CD14-positive monocyte (primary cell): ENCODE measurements at regions not wholly inside any gene's neighbourhood (a gene's known extent, or its start where the extent isn't known, plus 50 kb on each side); places are given as distances from the start of the nearest gene placed in this dataset.

ENCODE experiments used
- DNase-seq, 3 donors: peaks; one replicate each; pipeline ENCODE4 v3.0.0-alpha.2; 2011 to 2022
- H2AFZ ChIP-seq: 2 replicates; pipeline ENCODE4 v1.6.0; 2012; ENCODE audit warnings: mild to moderate bottlenecking, low read depth, low read length, inconsistent platforms; ENCODE audit not compliant: insufficient read depth, poor library complexity, severe bottlenecking
- H3K27ac ChIP-seq, 2 donors: 1 replicate in 1 of 2; 2 replicates in 1 of 2; pipeline ENCODE4 v1.5.1; 2012 to 2013; ENCODE audit warnings: low read length in 2 of 2, control low read depth in 1 of 2, inconsistent platforms in 1 of 2, low read depth in 1 of 2, mild to moderate bottlenecking in 1 of 2
- H3K27me3 ChIP-seq, 2 donors: one replicate each; pipeline versions ENCODE4 v1.6.0 to v1.6.1; 2011 to 2013; ENCODE audit warnings: low read length in 2 of 2; ENCODE audit not compliant: control insufficient read depth in 2 of 2, insufficient read depth in 2 of 2
- H3K36me3 ChIP-seq, 2 donors: replicated peaks in 1 of 2; 1 replicate in 1 of 2; 2 replicates in 1 of 2; pipeline versions ENCODE4 v1.5.1 to v1.6.1; 2012 to 2013; ENCODE audit warnings: low read length in 2 of 2, control low read depth in 1 of 2, inconsistent platforms in 1 of 2, mild to moderate bottlenecking in 1 of 2; ENCODE audit not compliant: insufficient read depth in 2 of 2, control insufficient read depth in 1 of 2
- H3K4me1 ChIP-seq, 2 donors: 1 replicate in 1 of 2; 2 replicates in 1 of 2; pipeline versions ENCODE4 v1.5.1 to v1.6.1; 2012 to 2013; ENCODE audit warnings: low read length in 2 of 2, control low read depth in 1 of 2, inconsistent platforms in 1 of 2, mild to moderate bottlenecking in 1 of 2, moderate library complexity in 1 of 2; ENCODE audit not compliant: insufficient read depth in 2 of 2, control insufficient read depth in 1 of 2
- H3K4me2 ChIP-seq: replicated peaks from 2 replicates; pipeline ENCODE3; 2012; ENCODE audit warnings: low read length, moderate library complexity, mild to moderate bottlenecking; ENCODE audit not compliant: poor library complexity, severe bottlenecking; ENCODE audit errors: extremely low read depth
- H3K4me3 ChIP-seq, 3 experiments: fragments of 200-600 bp in 1 of 3; sonication (generic) in 1 of 3; replicated peaks in 1 of 3; 1 replicate in 2 of 3; 2 replicates in 1 of 3; pipeline ENCODE4 v1.5.1; 2011 to 2013; ENCODE audit warnings: low read length in 3 of 3, mild to moderate bottlenecking in 3 of 3, control low read depth in 2 of 3, low read depth in 2 of 3, inconsistent platforms in 1 of 3, moderate library complexity in 1 of 3
- H3K79me2 ChIP-seq: 2 replicates; pipeline ENCODE4 v1.6.0; 2012; ENCODE audit warnings: mild to moderate bottlenecking, control low read depth, inconsistent platforms, low read length, moderate library complexity; ENCODE audit not compliant: insufficient read depth
- H3K9ac ChIP-seq: 2 replicates; pipeline ENCODE4 v1.6.0; 2017; ENCODE audit warnings: low read length, mild to moderate bottlenecking; ENCODE audit not compliant: insufficient read depth, poor library complexity, severe bottlenecking
- H3K9me3 ChIP-seq, 2 donors: replicated peaks in 1 of 2; 1 replicate in 1 of 2; 2 replicates in 1 of 2; pipeline versions ENCODE4 v1.5.1 to v1.6.1; 2012 to 2013; ENCODE audit warnings: low read length in 2 of 2, control low read depth in 1 of 2; ENCODE audit not compliant: control insufficient read depth in 1 of 2, insufficient read depth in 1 of 2
- H4K20me1 ChIP-seq: 2 replicates; pipeline ENCODE4 v1.6.0; 2012; ENCODE audit warnings: mild to moderate bottlenecking, low read length, control low read depth, moderate library complexity; ENCODE audit not compliant: insufficient read depth
- H3K27ac Mint-ChIP-seq, 7 donors: one replicate each; pipeline ENCODE4 v1.8.0; 2020; ENCODE audit warnings: mild to moderate bottlenecking in 7 of 7, mixed read lengths in 7 of 7, moderate library complexity in 6 of 7, inconsistent platforms in 2 of 7
- H3K27me3 Mint-ChIP-seq, 3 donors: one replicate each; pipeline ENCODE4 v1.8.0; 2021 to 2022; ENCODE audit warnings: low read depth in 3 of 3, mild to moderate bottlenecking in 3 of 3, mixed read lengths in 3 of 3, moderate library complexity in 3 of 3, inconsistent platforms in 1 of 3
- H3K36me3 Mint-ChIP-seq, 2 donors: one replicate each; pipeline ENCODE4 v1.8.0; 2020; ENCODE audit warnings: mixed read lengths in 2 of 2, inconsistent platforms in 1 of 2, mild to moderate bottlenecking in 1 of 2
- H3K4me1 Mint-ChIP-seq: one replicate; pipeline ENCODE4 v1.8.0; 2020; ENCODE audit warnings: mild to moderate bottlenecking, mixed read lengths
- H3K4me3 Mint-ChIP-seq, 2 donors: one replicate each; pipeline ENCODE4 v1.8.0; 2020; ENCODE audit warnings: mild to moderate bottlenecking in 2 of 2, mixed read lengths in 2 of 2, moderate library complexity in 1 of 2
- H3K9me3 Mint-ChIP-seq, 7 donors: one replicate each; pipeline ENCODE4 v1.8.0; 2020 to 2022; ENCODE audit warnings: mixed read lengths in 7 of 7, mild to moderate bottlenecking in 6 of 7, moderate library complexity in 6 of 7, inconsistent platforms in 2 of 7
- CTCF ChIP-seq: fragments of 200-600 bp; IDR thresholded peaks from one replicate; pipeline ENCODE4 v1.8.0; 2022; ENCODE audit warnings: antibody characterized with exemption, mild to moderate bottlenecking
- whole genome bisulfite sequencing: methylation state at CpG from one replicate; pipeline ENCODE4 v1.1.5; 2013; ENCODE audit warnings: missing lambda C conversion rate; ENCODE audit not compliant: insufficient coverage; 5-methylcytosine and 5-hydroxymethylcytosine counted together
- intact Hi-C, 2 donors: fragments of 100-400 bp; cut with micrococcal nuclease; formaldehyde crosslinking; loops; one replicate each; pipeline versions ENCODE4 v1.15.0 to v1.15.1; 2023

GRCh38 chr11:44361813-44362212 is 51.9 kb upstream of the ALX4 start:
- Mint-ChIP-seq H3K4me1 (no peaks in the 10 kb centered on the region), H3K4me3 (no peak overlapping the region), H3K36me3 (no peaks in the 10 kb centered on the region), H3K9me3 (peaks cover 0 to 7% (median 0%) of the 10 kb centered on the region in 7 donors), H3K27ac (no peak overlapping the region), H3K27me3 (peaks cover 4 to 26% (median 25%) of the 10 kb centered on the region in 3 donors)
- H3K4me3 ChIP-seq: no peak overlapping the region
- TF ChIP-seq CTCF: no peak
- H3K27ac ChIP-seq: no peak overlapping the region
- no peak overlapping the region for H3K9ac ChIP-seq
- no peaks in the 10 kb centered on the region for H3K27me3 ChIP-seq
- no peaks in the 10 kb centered on the region for H3K4me1 ChIP-seq
- no peak overlapping the region for H2AFZ ChIP-seq
- H3K4me2 ChIP-seq: no peak overlapping the region
- no peaks in the 10 kb centered on the region for H3K79me2 ChIP-seq
- 76% methylated on average over 14 of the region's 15 CpGs for WGBS
- intact Hi-C loops: no loop called here
- H4K20me1 ChIP-seq: no peaks in the 10 kb centered on the region
- DNase-seq: no peak
- H3K9me3 ChIP-seq: no peaks in the 10 kb centered on the region
- no peaks in the 10 kb centered on the region for H3K36me3 ChIP-seq

- no peak overlapping the region for H3K4me3 Mint-ChIP-seq
- H2AFZ ChIP-seq: no peak overlapping the region
- H3K4me3 ChIP-seq: no peak overlapping the region
- H3K4me2 ChIP-seq: no peak overlapping the region
- H3K9ac ChIP-seq: no peak overlapping the region
- no peaks in the 10 kb centered on the region for H3K36me3 Mint-ChIP-seq
- DNase-seq: no peak
- no peaks in the 10 kb centered on the region for H3K9me3 ChIP-seq
- WGBS: no CpG with 5 or more reads among the region's 3 CpGs
- H3K27me3 ChIP-seq: no peaks in the 10 kb centered on the region
- H3K27ac Mint-ChIP-seq: no peak overlapping the region
- no peaks in the 10 kb centered on the region for H3K4me1 Mint-ChIP-seq
- no peak for TF ChIP-seq CTCF
- H4K20me1 ChIP-seq: no peaks in the 10 kb centered on the region
- H3K27me3 Mint-ChIP-seq: peaks cover 2 to 24% (median 23%) of the 10 kb centered on the region in 3 donors
- no peaks in the 10 kb centered on the region for H3K4me1 ChIP-seq
- no peak overlapping the region for H3K27ac ChIP-seq
- intact Hi-C loops: no loop called here
- no peaks in the 10 kb centered on the region for H3K79me2 ChIP-seq
- peaks cover 0 to 7% (median 0%) of the 10 kb centered on the region in 7 donors for H3K9me3 Mint-ChIP-seq
- H3K36me3 ChIP-seq: no peaks in the 10 kb centered on the region
These were observed 53.2 kb upstream of the ALX4 start for GRCh38 chr11:44363116-44363515.
